Testis (tissue), 2 donors: ENCODE measurements at regions not wholly inside any gene's neighbourhood (a gene's known extent, or its start where the extent isn't known, plus 50 kb on each side); places are given as distances from the start of the nearest gene placed in this dataset.

Experiments
- CTCF ChIP-seq, 3 experiments: fragments of 450-650 bp in 2 of 3; fragments of 200-600 bp in 1 of 3; sonication (generic) in 1 of 3; IDR thresholded peaks; one replicate each; pipeline ENCODE4 v1.5.1; 2016 to 2019; ENCODE audit warnings: antibody characterized with exemption in 3 of 3, mild to moderate bottlenecking in 2 of 3, moderate library complexity in 1 of 3
- POLR2A ChIP-seq: fragments of 450-650 bp; IDR thresholded peaks from one replicate; pipeline ENCODE4 v1.6.1; 2017; ENCODE audit warnings: antibody characterized with exemption, mild to moderate bottlenecking, moderate library complexity

- TF ChIP-seq CTCF (IDR thresholded peaks at IDR 0.05) (no peak), POLR2A (no peak)
These were observed 199.2 kb downstream of the ST6GAL2 start for GRCh38 chr2:106686814-106687213.
